K562 (cell line): ENCODE measurements at regions not wholly inside any gene's neighbourhood (a gene's known extent, or its start where the extent isn't known, plus 50 kb on each side); places are given as distances from the start of the nearest gene placed in this dataset.

ENCODE experiments used
- ATAC-seq: fragments of 200-7000 bp; cut with Tn5 transposase; 3 replicates; pipeline ENCODE4 v1.9.1; 2020; ENCODE audit warnings: moderate library complexity
- BruUV-seq: library from RNA; stranded (reverse); fragments of 400-500 nt; replicated peaks from 2 replicates; lab custom pipeline; 2021; lab: Mats Ljungman, UMichigan
- CTCF ChIA-PET: fragments of 300-600 bp; formaldehyde crosslinking; extraction: SDS; loops from one replicate; lab custom pipeline; 2021; ENCODE audit warnings: low intra/inter-chr PET ratio; lab: Yijun Ruan, JAX
- POLR2A ChIA-PET: fragments of 300-600, 350-650 bp; sonication (Branson Sonifier 250); formaldehyde crosslinking; extraction: SDS; loops from one replicate; lab custom pipeline; 2021; ENCODE audit warnings: antibody characterized with exemption, inconsistent platforms; lab: Yijun Ruan, JAX
- DNase-seq, 4 experiments: peaks; one replicate each; pipeline versions ENCODE4 v3.0.0 to v3.0.0-alpha.2; 2011 to 2018; ENCODE audit warnings: low spot score in 3 of 4, mixed read lengths in 3 of 4; ENCODE audit errors: extremely low read depth in 1 of 4
- FAIRE-seq: peaks from 2 replicates; lab custom pipeline; 2011; peaks lifted over from hg19 to GRCh38; lab: Jason Lieb, UNC
- H2AFZ ChIP-seq: 2 replicates; pipeline ENCODE4 v1.6.0; 2011; ENCODE audit warnings: low read depth, low read length, control low read depth, inconsistent platforms
- H3K27ac ChIP-seq: fragments of 200-600 bp; 3 replicates; pipeline ENCODE4 v1.8.0; 2011; ENCODE audit warnings: low read depth, mild to moderate bottlenecking, control low read depth, inconsistent platforms, low read length, moderate library complexity, mixed read lengths; ENCODE audit errors: extremely low read depth
- H3K27me3 ChIP-seq, 2 experiments: fragments of 300-600 bp in 1 of 2; 2 replicates in 1 of 2; 3 replicates in 1 of 2; pipeline versions ENCODE4 v1.6.0 to v1.8.0; 2011; ENCODE audit warnings: inconsistent platforms in 2 of 2, low read length in 2 of 2, mild to moderate bottlenecking in 1 of 2, mixed read lengths in 1 of 2, moderate library complexity in 1 of 2; ENCODE audit not compliant: control insufficient read depth in 2 of 2, insufficient read depth in 2 of 2
- H3K36me3 ChIP-seq: fragments of 300-600 bp; 3 replicates; pipeline ENCODE4 v1.8.0; 2011; ENCODE audit warnings: mild to moderate bottlenecking, low read length, inconsistent platforms; ENCODE audit not compliant: control insufficient read depth, insufficient read depth
- H3K4me1 ChIP-seq, 2 experiments: fragments of 200-600 bp in 1 of 2; replicated peaks in 1 of 2; 2 replicates in 1 of 2; 3 replicates in 1 of 2; pipeline versions ENCODE4 v1.5.1 to v1.8.0; 2011; ENCODE audit warnings: inconsistent platforms in 2 of 2, low read length in 2 of 2, mild to moderate bottlenecking in 1 of 2, mixed read lengths in 1 of 2, moderate library complexity in 1 of 2; ENCODE audit not compliant: control insufficient read depth in 2 of 2, insufficient read depth in 2 of 2
- H3K4me2 ChIP-seq: 2 replicates; pipeline ENCODE4 v1.6.1; 2011; ENCODE audit warnings: low read length, control low read depth, inconsistent platforms, mixed read lengths; ENCODE audit not compliant: insufficient read depth
- H3K4me3 ChIP-seq: fragments of 200-600 bp; sonication (generic), shearing (Covaris generic); 2 replicates; pipeline ENCODE4 v1.5.1; 2016; ENCODE audit warnings: control low read depth, inconsistent platforms
- H3K79me2 ChIP-seq: fragments of 200-600 bp; 3 replicates; pipeline ENCODE4 v1.8.0; 2011; ENCODE audit warnings: low read length, inconsistent platforms; ENCODE audit not compliant: control insufficient read depth, insufficient read depth
- H3K9ac ChIP-seq, 2 experiments: 2 replicates each; pipeline versions ENCODE4 v1.6.0 to v1.6.1; 2011; ENCODE audit warnings: low read depth in 2 of 2, low read length in 2 of 2, control low read depth in 1 of 2, inconsistent platforms in 1 of 2, mild to moderate bottlenecking in 1 of 2, mixed read lengths in 1 of 2; ENCODE audit not compliant: insufficient read depth in 1 of 2
- H3K9me1 ChIP-seq: one replicate; pipeline ENCODE4 v1.6.0; 2011; ENCODE audit warnings: inconsistent platforms, mild to moderate bottlenecking, low read length, moderate library complexity; ENCODE audit not compliant: control insufficient read depth, insufficient read depth
- H3K9me3 ChIP-seq: replicated peaks from 2 replicates; pipeline ENCODE4 v1.5.1; 2011; ENCODE audit warnings: low read depth, low read length, inconsistent platforms; ENCODE audit not compliant: control insufficient read depth, insufficient read depth
- H4K20me1 ChIP-seq: replicated peaks from 2 replicates; pipeline ENCODE4 v1.6.1; 2011; ENCODE audit warnings: low read length, inconsistent platforms, mixed read lengths; ENCODE audit not compliant: control insufficient read depth, insufficient read depth
- CSDE1 ChIP-seq, 2 experiments: fragments of 450-650 bp; IDR thresholded peaks; 2 replicates each; pipeline ENCODE4 v1.6.1; 2016; ENCODE audit warnings: mild to moderate bottlenecking in 1 of 2
- E2F4 ChIP-seq: sonication (generic); formaldehyde crosslinking; IDR thresholded peaks from 2 replicates; pipeline ENCODE4 v1.8.0; 2022; ENCODE audit warnings: mild to moderate bottlenecking, low read depth, missing genetic modification reagents
- NONO ChIP-seq, 2 experiments: fragments of 200-400 bp in 1 of 2; fragments of 450-650 bp in 1 of 2; formaldehyde crosslinking in 1 of 2; IDR thresholded peaks; 2 replicates each; pipeline ENCODE4 v1.6.1; 2017; ENCODE audit warnings: low read depth in 2 of 2, mild to moderate bottlenecking in 2 of 2, moderate library complexity in 2 of 2, low read length in 1 of 2
- RFX1 ChIP-seq: fragments of 450-650 bp; IDR thresholded peaks from 2 replicates; pipeline ENCODE4 v1.6.1; 2016; ENCODE audit warnings: mild to moderate bottlenecking, moderate library complexity
- RUNX1 ChIP-seq: sonication (generic); IDR thresholded peaks from 2 replicates; pipeline ENCODE4 v1.6.1; 2016; ENCODE audit warnings: antibody characterized with exemption, low read depth
- ZBTB9 ChIP-seq: fragments of 450-650 bp; formaldehyde crosslinking; IDR thresholded peaks from 2 replicates; pipeline ENCODE4 v1.4.0; 2020; ENCODE audit warnings: mild to moderate bottlenecking, moderate library complexity
- ZNF124 ChIP-seq: sonication (generic); formaldehyde crosslinking; IDR thresholded peaks from 2 replicates; pipeline ENCODE4 v1.8.1; 2022; ENCODE audit warnings: missing genetic modification reagents
- ZNF830 ChIP-seq: fragments of 250-450 bp; sonication (Bioruptor Pico); IDR thresholded peaks from 2 replicates; pipeline ENCODE4 v1.5.0; 2021; ENCODE audit warnings: mild to moderate bottlenecking
- WGBS: fragments of 100-300 bp; shearing (Covaris generic); methylation state at CpG from one replicate; pipeline ENCODE4 v1.1.6; 2016; ENCODE audit warnings: low coverage, mixed read lengths; ENCODE audit not compliant: insufficient coverage; ENCODE audit errors: missing lambda C conversion rate; 5-methylcytosine and 5-hydroxymethylcytosine counted together
- in situ Hi-C: fragments of 300-500 bp; cut with MboI; formaldehyde crosslinking; loops from 4 replicates; pipeline ENCODE4 v1.15.0; 2018; ENCODE audit warnings: inconsistent platforms, mixed read lengths
- intact Hi-C: fragments of 100-400 bp; cut with micrococcal nuclease; formaldehyde crosslinking; loops from 2 replicates; pipeline ENCODE4 v1.14.2; 2022

GRCh38 chr7:80991654-80992053, 72.8 kb upstream of the SEMA3C start:
- whole genome bisulfite sequencing: 13% methylated on average over 5 of the region's 5 CpGs

More at GRCh38 chr7:80991654-80992053, 72.8 kb upstream of the SEMA3C start:
- ChIA-PET CTCF (no interaction called here), POLR2A (no interaction called here)
- no peak for DNase-seq
- H4K20me1 ChIP-seq: no peaks in the 10 kb centered on the region
- in situ Hi-C loops (no loop called here), intact Hi-C loops (no loop called here)
- H3K27me3 ChIP-seq: no peaks in the 10 kb centered on the region
- H3K9me1 ChIP-seq: no peaks in the 10 kb centered on the region
- no peak overlapping the region for H3K4me3 ChIP-seq
- H3K9me3 ChIP-seq: no peaks in the 10 kb centered on the region
- FAIRE-seq: no peak
- no TSS peak for BruUV-seq
- H2AFZ ChIP-seq: no peak overlapping the region
- no peak for TF ChIP-seq E2F4 (CRISPR knock-in tag)
- no peak for TF ChIP-seq RUNX1
- TF ChIP-seq RFX1: no peak
- no peak for TF ChIP-seq ZBTB9 (CRISPR knock-in tag)
- no peak for TF ChIP-seq CSDE1 (IDR thresholded peaks at IDR 0.05)
- no peak for TF ChIP-seq NONO (IDR thresholded peaks at IDR 0.05; ENCODE audit: low read depth in 2 of 2, low read length in 1 of 2)
- no peak for TF ChIP-seq ZNF124 (CRISPR knock-in tag)
- no peak for TF ChIP-seq ZNF830 (CRISPR knock-in tag)
- TF ChIP-seq, all 486 proteins: peak for 0
- H3K9ac ChIP-seq: no peak overlapping the region
- H3K27ac ChIP-seq: no peak overlapping the region
- no peaks in the 10 kb centered on the region for H3K4me1 ChIP-seq
- no peaks in the 10 kb centered on the region for H3K79me2 ChIP-seq
- H3K36me3 ChIP-seq: no peaks in the 10 kb centered on the region
- ATAC-seq: no peak
- no peak overlapping the region for H3K4me2 ChIP-seq
